WTC11 (cell line): ENCODE measurements at regions not wholly inside any gene's neighbourhood (a gene's known extent, or its start where the extent isn't known, plus 50 kb on each side); places are given as distances from the start of the nearest gene placed in this dataset.

ENCODE experiments used
- ATAC-seq: fragments of 200-7000 bp; cut with Tn5 transposase; 2 replicates; pipeline ENCODE4 v1.10.0; 2021; ENCODE audit warnings: mild to moderate bottlenecking, moderate library complexity
- CTCF ChIA-PET: fragments of 300-600 bp; sonication (Branson Sonifier 250); formaldehyde crosslinking; loops from one replicate; lab custom pipeline; 2021; ENCODE audit warnings: antibody characterized with exemption; lab: Charles Lee
- POLR2A ChIA-PET: fragments of 350-600 bp; sonication (Branson Sonifier 250); formaldehyde crosslinking; loops from one replicate; lab custom pipeline; 2021; ENCODE audit warnings: antibody characterized with exemption; lab: Charles Lee
- DNase-seq: peaks from one replicate; pipeline ENCODE4 v3.0.0; 2021; ENCODE audit warnings: low spot score
- H3K27ac Mint-ChIP-seq: 2 replicates; pipeline ENCODE4 v1.8.0; 2021; ENCODE audit warnings: mixed read lengths
- H3K27me3 Mint-ChIP-seq: 2 replicates; pipeline ENCODE4 v1.8.0; 2021; ENCODE audit warnings: low read depth, mild to moderate bottlenecking, moderate library complexity, mixed read lengths
- H3K36me3 Mint-ChIP-seq: 2 replicates; pipeline ENCODE4 v1.8.0; 2021; ENCODE audit warnings: mixed read lengths
- H3K4me1 Mint-ChIP-seq: 2 replicates; pipeline ENCODE4 v1.8.0; 2022; ENCODE audit warnings: mixed read lengths
- H3K4me3 Mint-ChIP-seq: 2 replicates; pipeline ENCODE4 v1.8.0; 2021; ENCODE audit warnings: mild to moderate bottlenecking, moderate library complexity, mixed read lengths
- H3K9me3 Mint-ChIP-seq: 2 replicates; pipeline ENCODE4 v1.8.0; 2021; ENCODE audit warnings: mixed read lengths
- ATF1 ChIP-seq: sonication (generic); formaldehyde crosslinking; IDR thresholded peaks from 2 replicates; pipeline ENCODE4 v1.8.1; 2023; ENCODE audit warnings: mild to moderate bottlenecking, moderate library complexity, missing genetic modification reagents
- ELF4 ChIP-seq: sonication (generic); formaldehyde crosslinking; IDR thresholded peaks from 2 replicates; pipeline ENCODE4 v1.8.1; 2022; ENCODE audit warnings: low read depth, mild to moderate bottlenecking, moderate library complexity, missing genetic modification reagents
- ERG ChIP-seq: fragments of 250-450 bp; sonication (Bioruptor Pico); IDR thresholded peaks from 2 replicates; pipeline ENCODE4 v1.8.0; 2021; ENCODE audit warnings: mild to moderate bottlenecking
- GRHL2 ChIP-seq: fragments of 250-450 bp; sonication (Bioruptor Pico); IDR thresholded peaks from 2 replicates; pipeline ENCODE4 v1.8.0; 2022; ENCODE audit warnings: mild to moderate bottlenecking, moderate library complexity; ENCODE audit not compliant: insufficient replicate concordance, severe bottlenecking
- IRF2 ChIP-seq: sonication (generic); formaldehyde crosslinking; IDR thresholded peaks from 2 replicates; pipeline ENCODE4 v1.8.0; 2022; ENCODE audit warnings: low read depth, missing genetic modification reagents, borderline replicate concordance
- MXD4 ChIP-seq: fragments of 250-450 bp; sonication (Bioruptor Pico); IDR thresholded peaks from 2 replicates; pipeline ENCODE4 v1.8.0; 2021; ENCODE audit warnings: mild to moderate bottlenecking, moderate library complexity, borderline replicate concordance
- RORB ChIP-seq: fragments of 250-450 bp; sonication (Bioruptor Pico); IDR thresholded peaks from 2 replicates; pipeline ENCODE4 v1.9.0; 2021; ENCODE audit warnings: mild to moderate bottlenecking
- TCF7 ChIP-seq: sonication (generic); formaldehyde crosslinking; IDR thresholded peaks from 2 replicates; pipeline ENCODE4 v1.8.0; 2022; ENCODE audit warnings: mild to moderate bottlenecking, low read depth, missing genetic modification reagents, moderate library complexity
- ZNF121 ChIP-seq: sonication (generic); formaldehyde crosslinking; IDR thresholded peaks from 2 replicates; pipeline ENCODE4 v1.8.0; 2023; ENCODE audit warnings: missing genetic modification reagents
- ZNF219 ChIP-seq: sonication (generic); formaldehyde crosslinking; IDR thresholded peaks from 2 replicates; pipeline ENCODE4 v1.8.0; 2023; ENCODE audit warnings: missing genetic modification reagents, mild to moderate bottlenecking, borderline replicate concordance
- ZNF232 ChIP-seq: sonication (generic); formaldehyde crosslinking; IDR thresholded peaks from 2 replicates; pipeline ENCODE4 v1.8.0; 2022; ENCODE audit warnings: mild to moderate bottlenecking, missing genetic modification reagents
- ZNF423 ChIP-seq: fragments of 250-450 bp; sonication (Bioruptor Pico); IDR thresholded peaks from 2 replicates; pipeline ENCODE4 v2.1.2; 2022; ENCODE audit warnings: mild to moderate bottlenecking, moderate library complexity
- TF ChIP-seq, protein P1 (sequence below): fragments of 250-450 bp; sonication (Bioruptor Pico); conservative IDR thresholded peaks from 2 replicates; pipeline ENCODE4 v1.9.0; 2021; ENCODE audit warnings: mild to moderate bottlenecking
- TF ChIP-seq, protein P2 (sequence below): fragments of 250-450 bp; sonication (Bioruptor Pico); IDR thresholded peaks from 2 replicates; pipeline ENCODE4 v1.9.0; 2021; ENCODE audit warnings: mild to moderate bottlenecking, borderline replicate concordance
- TF ChIP-seq, protein P3 (sequence below): fragments of 250-450 bp; sonication (Bioruptor Pico); IDR thresholded peaks from 2 replicates; pipeline ENCODE4 v1.9.0; 2021; ENCODE audit warnings: mild to moderate bottlenecking
- TF ChIP-seq, protein P4 (sequence below): sonication (generic); formaldehyde crosslinking; IDR thresholded peaks from 2 replicates; pipeline ENCODE4 v1.8.1; 2023; ENCODE audit warnings: mild to moderate bottlenecking, moderate library complexity, missing genetic modification reagents

- TF ChIP-seq, protein P1, sequence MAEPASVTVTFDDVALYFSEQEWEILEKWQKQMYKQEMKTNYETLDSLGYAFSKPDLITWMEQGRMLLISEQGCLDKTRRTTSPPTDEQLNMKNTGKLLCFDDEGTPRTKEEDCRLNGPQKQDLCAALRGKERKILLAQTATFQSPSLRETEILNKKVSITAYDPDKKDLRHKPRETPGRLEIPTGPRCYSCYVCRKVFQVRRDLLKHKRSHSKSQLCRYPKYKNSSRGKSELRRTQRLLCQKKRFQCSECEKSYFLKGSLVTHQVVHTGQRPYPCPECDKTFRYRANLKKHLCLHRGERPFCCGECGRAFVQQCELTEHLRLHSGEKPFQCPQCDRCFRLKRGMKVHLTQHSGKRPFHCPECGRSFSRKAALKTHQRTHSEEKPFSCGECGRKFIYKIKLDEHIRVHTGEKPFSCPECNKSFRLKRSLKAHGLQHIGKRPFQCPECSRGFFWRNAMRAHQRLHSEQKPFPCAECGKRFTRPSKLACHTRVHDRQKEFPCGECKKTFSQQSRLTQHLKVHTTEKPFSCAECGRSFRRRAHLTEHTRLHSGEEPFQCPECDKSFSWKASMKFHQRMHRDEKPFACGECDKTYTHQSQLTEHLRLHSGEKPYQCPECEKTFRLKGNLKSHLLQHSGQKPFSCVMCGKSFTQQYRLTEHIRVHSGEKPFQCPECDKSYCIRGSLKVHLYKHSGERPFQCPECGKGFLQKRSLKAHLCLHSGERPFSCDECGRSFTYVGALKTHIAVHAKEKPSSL (CRISPR knock-in tag): no peak
- TF ChIP-seq ATF1 (CRISPR knock-in tag) (no peak), ELF4 (CRISPR knock-in tag) (no peak)
- TF ChIP-seq, protein P2, sequence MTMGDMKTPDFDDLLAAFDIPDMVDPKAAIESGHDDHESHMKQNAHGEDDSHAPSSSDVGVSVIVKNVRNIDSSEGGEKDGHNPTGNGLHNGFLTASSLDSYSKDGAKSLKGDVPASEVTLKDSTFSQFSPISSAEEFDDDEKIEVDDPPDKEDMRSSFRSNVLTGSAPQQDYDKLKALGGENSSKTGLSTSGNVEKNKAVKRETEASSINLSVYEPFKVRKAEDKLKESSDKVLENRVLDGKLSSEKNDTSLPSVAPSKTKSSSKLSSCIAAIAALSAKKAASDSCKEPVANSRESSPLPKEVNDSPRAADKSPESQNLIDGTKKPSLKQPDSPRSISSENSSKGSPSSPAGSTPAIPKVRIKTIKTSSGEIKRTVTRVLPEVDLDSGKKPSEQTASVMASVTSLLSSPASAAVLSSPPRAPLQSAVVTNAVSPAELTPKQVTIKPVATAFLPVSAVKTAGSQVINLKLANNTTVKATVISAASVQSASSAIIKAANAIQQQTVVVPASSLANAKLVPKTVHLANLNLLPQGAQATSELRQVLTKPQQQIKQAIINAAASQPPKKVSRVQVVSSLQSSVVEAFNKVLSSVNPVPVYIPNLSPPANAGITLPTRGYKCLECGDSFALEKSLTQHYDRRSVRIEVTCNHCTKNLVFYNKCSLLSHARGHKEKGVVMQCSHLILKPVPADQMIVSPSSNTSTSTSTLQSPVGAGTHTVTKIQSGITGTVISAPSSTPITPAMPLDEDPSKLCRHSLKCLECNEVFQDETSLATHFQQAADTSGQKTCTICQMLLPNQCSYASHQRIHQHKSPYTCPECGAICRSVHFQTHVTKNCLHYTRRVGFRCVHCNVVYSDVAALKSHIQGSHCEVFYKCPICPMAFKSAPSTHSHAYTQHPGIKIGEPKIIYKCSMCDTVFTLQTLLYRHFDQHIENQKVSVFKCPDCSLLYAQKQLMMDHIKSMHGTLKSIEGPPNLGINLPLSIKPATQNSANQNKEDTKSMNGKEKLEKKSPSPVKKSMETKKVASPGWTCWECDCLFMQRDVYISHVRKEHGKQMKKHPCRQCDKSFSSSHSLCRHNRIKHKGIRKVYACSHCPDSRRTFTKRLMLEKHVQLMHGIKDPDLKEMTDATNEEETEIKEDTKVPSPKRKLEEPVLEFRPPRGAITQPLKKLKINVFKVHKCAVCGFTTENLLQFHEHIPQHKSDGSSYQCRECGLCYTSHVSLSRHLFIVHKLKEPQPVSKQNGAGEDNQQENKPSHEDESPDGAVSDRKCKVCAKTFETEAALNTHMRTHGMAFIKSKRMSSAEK (CRISPR knock-in tag): no peak
Measured at GRCh38 chr6:100317031-100317430, 147.7 kb downstream of the SIM1 start (continued).

GRCh38 chr6:100314186-100314585, 150.5 kb downstream of the SIM1 start:
- no peak for ATAC-seq
- CTCF ChIA-PET: no interaction called here
- TF ChIP-seq ZNF423 (CRISPR knock-in tag) (no peak), ZNF219 (no peak), IRF2 (CRISPR knock-in tag) (no peak), ZNF232 (no peak), RORB (CRISPR knock-in tag) (no peak), ZNF121 (CRISPR knock-in tag) (no peak), ERG (no peak), TCF7 (CRISPR knock-in tag) (no peak)
- TF ChIP-seq, protein P3, sequence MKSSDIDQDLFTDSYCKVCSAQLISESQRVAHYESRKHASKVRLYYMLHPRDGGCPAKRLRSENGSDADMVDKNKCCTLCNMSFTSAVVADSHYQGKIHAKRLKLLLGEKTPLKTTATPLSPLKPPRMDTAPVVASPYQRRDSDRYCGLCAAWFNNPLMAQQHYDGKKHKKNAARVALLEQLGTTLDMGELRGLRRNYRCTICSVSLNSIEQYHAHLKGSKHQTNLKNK (CRISPR knock-in tag): no peak
- TF ChIP-seq, all 79 proteins: peak for 0
- no peak overlapping the region for H3K27ac Mint-ChIP-seq
- H3K4me1 Mint-ChIP-seq: no peaks in the 10 kb centered on the region
- 0 out of 2 replicates have a peak, but pooled peaks cover 2% of the 10 kb centered on the region for H3K9me3 Mint-ChIP-seq
- POLR2A ChIA-PET: no interaction called here
- no peak overlapping the region for H3K4me3 Mint-ChIP-seq
- no peak for DNase-seq
- no peaks in the 10 kb centered on the region for H3K27me3 Mint-ChIP-seq
- no peaks in the 10 kb centered on the region for H3K36me3 Mint-ChIP-seq

- Mint-ChIP-seq H3K27ac (no peak overlapping the region), H3K4me3 (no peak overlapping the region), H3K36me3 (no peaks in the 10 kb centered on the region), H3K27me3 (no peaks in the 10 kb centered on the region), H3K4me1 (peaks cover 6% of the 10 kb centered on the region), H3K9me3 (no peaks in the 10 kb centered on the region)
- ATAC-seq (no peak), DNase-seq (no peak)
- ChIA-PET CTCF (no interaction called here), POLR2A (no interaction called here)
- TF ChIP-seq MXD4 (CRISPR knock-in tag): no peak
- TF ChIP-seq, protein P4, sequence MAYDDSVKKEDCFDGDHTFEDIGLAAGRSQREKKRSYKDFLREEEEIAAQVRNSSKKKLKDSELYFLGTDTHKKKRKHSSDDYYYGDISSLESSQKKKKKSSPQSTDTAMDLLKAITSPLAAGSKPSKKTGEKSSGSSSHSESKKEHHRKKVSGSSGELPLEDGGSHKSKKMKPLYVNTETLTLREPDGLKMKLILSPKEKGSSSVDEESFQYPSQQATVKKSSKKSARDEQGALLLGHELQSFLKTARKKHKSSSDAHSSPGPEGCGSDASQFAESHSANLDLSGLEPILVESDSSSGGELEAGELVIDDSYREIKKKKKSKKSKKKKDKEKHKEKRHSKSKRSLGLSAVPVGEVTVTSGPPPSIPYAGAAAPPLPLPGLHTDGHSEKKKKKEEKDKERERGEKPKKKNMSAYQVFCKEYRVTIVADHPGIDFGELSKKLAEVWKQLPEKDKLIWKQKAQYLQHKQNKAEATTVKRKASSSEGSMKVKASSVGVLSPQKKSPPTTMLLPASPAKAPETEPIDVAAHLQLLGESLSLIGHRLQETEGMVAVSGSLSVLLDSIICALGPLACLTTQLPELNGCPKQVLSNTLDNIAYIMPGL (CRISPR knock-in tag): no peak
- no peak for TF ChIP-seq GRHL2 (CRISPR knock-in tag)
Measured at GRCh38 chr6:100311707-100312251, 152.9 kb downstream of the SIM1 start.
